Neural cell (in vitro differentiated cells): ENCODE measurements at regions not wholly inside any gene's neighbourhood (a gene's known extent, or its start where the extent isn't known, plus 50 kb on each side); places are given as distances from the start of the nearest gene placed in this dataset.

Experiments used
- H2AFZ ChIP-seq: fragments of 200-600, 300-800 bp; sonication (generic), shearing (Covaris generic); 2 replicates; pipeline ENCODE4 v1.6.0; 2014; ENCODE audit warnings: low read depth, mild to moderate bottlenecking, antibody characterized with exemption, low read length, moderate library complexity
- H3F3A ChIP-seq: fragments of 200-600 bp; shearing (Covaris generic); 2 replicates; pipeline ENCODE4 v1.6.1; 2016; ENCODE audit warnings: mild to moderate bottlenecking, moderate library complexity, mixed read lengths, antibody characterized with exemption, low read length; ENCODE audit not compliant: insufficient read depth, poor library complexity, severe bottlenecking
- H3K27ac ChIP-seq: fragments of 200-600, 300-800 bp; sonication (generic), shearing (Covaris generic); 2 replicates; pipeline ENCODE4 v1.5.1; 2014; ENCODE audit warnings: mild to moderate bottlenecking, low read length, moderate library complexity
- H3K27me3 ChIP-seq: fragments of 300-800, 200-600 bp; sonication (generic), shearing (Covaris generic); 2 replicates; pipeline ENCODE4 v1.6.0; 2014; ENCODE audit warnings: mild to moderate bottlenecking, low read depth, low read length, moderate library complexity; ENCODE audit not compliant: insufficient read depth
- H3K36me3 ChIP-seq: fragments of 300-800, 200-600 bp; sonication (generic), shearing (Covaris generic); 2 replicates; pipeline ENCODE4 v1.5.1; 2014; ENCODE audit warnings: mild to moderate bottlenecking, antibody characterized with exemption, low read length, moderate library complexity; ENCODE audit not compliant: insufficient read depth
- H3K4me2 ChIP-seq: fragments of 300-800, 200-600 bp; sonication (generic), shearing (Covaris generic); 2 replicates; pipeline ENCODE4 v1.6.0; 2014; ENCODE audit warnings: mild to moderate bottlenecking, low read length
- H3K4me3 ChIP-seq: fragments of 300-800, 200-600 bp; sonication (generic), shearing (Covaris generic); 2 replicates; pipeline ENCODE4 v1.5.1; 2014; ENCODE audit warnings: mild to moderate bottlenecking, low read length, moderate library complexity
- H3K79me2 ChIP-seq: fragments of 200-600 bp; shearing (Covaris generic); replicated peaks from 2 replicates; pipeline ENCODE4 v1.6.0; 2014; ENCODE audit warnings: mild to moderate bottlenecking, low read length, moderate library complexity; ENCODE audit not compliant: insufficient read depth
- H3K9ac ChIP-seq: fragments of 300-800, 200-600 bp; sonication (generic), shearing (Covaris generic); 2 replicates; pipeline ENCODE4 v1.6.1; 2016; ENCODE audit warnings: mild to moderate bottlenecking, low read length, mixed read lengths
- H3K9me2 ChIP-seq: fragments of 200-600 bp; shearing (Covaris generic); 2 replicates; pipeline ENCODE4 v1.6.1; 2016; ENCODE audit warnings: mild to moderate bottlenecking, low read length, mixed read lengths; ENCODE audit not compliant: insufficient read depth
- H3K9me3 ChIP-seq: fragments of 200-600, 300-800 bp; sonication (generic), shearing (Covaris generic); 2 replicates; pipeline ENCODE4 v1.6.1; 2016; ENCODE audit warnings: mild to moderate bottlenecking, mixed run types, low read length, moderate library complexity, mixed read lengths
- H4K20me1 ChIP-seq: fragments of 200-600 bp; shearing (Covaris generic); 2 replicates; pipeline ENCODE4 v1.6.1; 2016; ENCODE audit warnings: mild to moderate bottlenecking, mixed run types; ENCODE audit not compliant: insufficient read depth
- EP300 ChIP-seq: fragments of 450-650 bp; conservative IDR thresholded peaks from 2 replicates; pipeline ENCODE4 v1.6.1; 2014; ENCODE audit warnings: antibody characterized with exemption, mild to moderate bottlenecking, moderate library complexity; ENCODE audit not compliant: poor library complexity, severe bottlenecking
- EZH2 ChIP-seq: fragments of 200-600, 300-800 bp; shearing (Covaris generic), sonication (generic); IDR thresholded peaks from 2 replicates; pipeline ENCODE4 v1.6.1; 2014; ENCODE audit warnings: antibody characterized with exemption, low read length, borderline replicate concordance, mild to moderate bottlenecking; ENCODE audit not compliant: insufficient read depth, poor library complexity, severe bottlenecking
- MXI1 ChIP-seq: fragments of 450-650 bp; conservative IDR thresholded peaks from 2 replicates; pipeline ENCODE4 v1.6.1; 2014; ENCODE audit warnings: antibody characterized with exemption, mild to moderate bottlenecking; ENCODE audit not compliant: poor library complexity, severe bottlenecking
- POLR2AphosphoS5 ChIP-seq: IDR thresholded peaks from 2 replicates; pipeline ENCODE4 v1.6.1; 2012
- RAD21 ChIP-seq: fragments of 450-650 bp; conservative IDR thresholded peaks from 2 replicates; pipeline ENCODE4 v1.6.1; 2014; ENCODE audit warnings: antibody characterized with exemption, mild to moderate bottlenecking, moderate library complexity
- SMC3 ChIP-seq: fragments of 450-650 bp; conservative IDR thresholded peaks from 2 replicates; pipeline ENCODE4 v1.6.1; 2014; ENCODE audit warnings: antibody characterized with exemption, mild to moderate bottlenecking, moderate library complexity; ENCODE audit not compliant: poor library complexity
- TAF1 ChIP-seq: IDR thresholded peaks from 2 replicates; pipeline ENCODE4 v1.6.1; 2012; ENCODE audit warnings: low read depth
- TF ChIP-seq, protein P1 (sequence below): IDR thresholded peaks from 2 replicates; pipeline ENCODE4 v1.6.1; 2012; ENCODE audit warnings: borderline replicate concordance
- TF ChIP-seq, protein P2 (sequence below): fragments of 450-650 bp; IDR thresholded peaks from 2 replicates; pipeline ENCODE4 v1.5.1; 2014; ENCODE audit warnings: antibody characterized with exemption, mild to moderate bottlenecking, moderate library complexity; ENCODE audit not compliant: poor library complexity, severe bottlenecking

DNA sequence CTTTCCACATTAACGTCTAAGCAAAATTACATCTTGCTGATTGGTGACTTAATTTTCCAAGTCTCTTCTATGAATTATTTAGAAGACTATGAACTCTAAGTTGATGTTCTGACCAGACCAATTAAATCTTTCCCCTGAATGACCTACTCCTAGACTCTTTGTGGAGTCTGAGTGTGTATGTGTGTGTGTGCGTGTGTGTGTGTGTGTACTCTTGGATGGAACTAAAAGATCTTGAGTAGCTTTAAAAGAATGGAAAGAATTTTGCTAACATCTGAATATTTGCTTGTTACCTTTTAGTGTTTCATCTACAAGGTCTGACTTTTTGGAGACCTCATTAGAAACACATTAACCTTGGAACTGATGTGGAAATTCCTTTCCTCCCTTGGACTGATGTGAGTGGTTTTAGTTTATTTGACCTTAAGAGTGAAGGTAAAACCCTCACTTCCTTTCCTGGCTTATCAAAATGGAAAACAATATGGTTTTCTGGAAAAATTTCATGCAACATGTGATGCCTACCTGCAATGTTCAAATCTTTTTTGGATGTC lies 257.1 kb downstream of the GATA3 start:
- H3K9me2 ChIP-seq: no peaks in the 10 kb centered on the region
- no peak overlapping the region for H2AFZ ChIP-seq
- no peaks in the 10 kb centered on the region for H4K20me1 ChIP-seq
- no peak overlapping the region for H3K4me3 ChIP-seq
- H3F3A ChIP-seq: no peaks in the 10 kb centered on the region
- no peaks in the 10 kb centered on the region for H3K27me3 ChIP-seq
- H3K9me3 ChIP-seq: no peaks in the 10 kb centered on the region
- no peak overlapping the region for H3K27ac ChIP-seq
- TF ChIP-seq MXI1: no peak
- TF ChIP-seq SMC3: no peak
- no peak for TF ChIP-seq POLR2AphosphoS5
- no peak for TF ChIP-seq TAF1
- TF ChIP-seq, protein P1, sequence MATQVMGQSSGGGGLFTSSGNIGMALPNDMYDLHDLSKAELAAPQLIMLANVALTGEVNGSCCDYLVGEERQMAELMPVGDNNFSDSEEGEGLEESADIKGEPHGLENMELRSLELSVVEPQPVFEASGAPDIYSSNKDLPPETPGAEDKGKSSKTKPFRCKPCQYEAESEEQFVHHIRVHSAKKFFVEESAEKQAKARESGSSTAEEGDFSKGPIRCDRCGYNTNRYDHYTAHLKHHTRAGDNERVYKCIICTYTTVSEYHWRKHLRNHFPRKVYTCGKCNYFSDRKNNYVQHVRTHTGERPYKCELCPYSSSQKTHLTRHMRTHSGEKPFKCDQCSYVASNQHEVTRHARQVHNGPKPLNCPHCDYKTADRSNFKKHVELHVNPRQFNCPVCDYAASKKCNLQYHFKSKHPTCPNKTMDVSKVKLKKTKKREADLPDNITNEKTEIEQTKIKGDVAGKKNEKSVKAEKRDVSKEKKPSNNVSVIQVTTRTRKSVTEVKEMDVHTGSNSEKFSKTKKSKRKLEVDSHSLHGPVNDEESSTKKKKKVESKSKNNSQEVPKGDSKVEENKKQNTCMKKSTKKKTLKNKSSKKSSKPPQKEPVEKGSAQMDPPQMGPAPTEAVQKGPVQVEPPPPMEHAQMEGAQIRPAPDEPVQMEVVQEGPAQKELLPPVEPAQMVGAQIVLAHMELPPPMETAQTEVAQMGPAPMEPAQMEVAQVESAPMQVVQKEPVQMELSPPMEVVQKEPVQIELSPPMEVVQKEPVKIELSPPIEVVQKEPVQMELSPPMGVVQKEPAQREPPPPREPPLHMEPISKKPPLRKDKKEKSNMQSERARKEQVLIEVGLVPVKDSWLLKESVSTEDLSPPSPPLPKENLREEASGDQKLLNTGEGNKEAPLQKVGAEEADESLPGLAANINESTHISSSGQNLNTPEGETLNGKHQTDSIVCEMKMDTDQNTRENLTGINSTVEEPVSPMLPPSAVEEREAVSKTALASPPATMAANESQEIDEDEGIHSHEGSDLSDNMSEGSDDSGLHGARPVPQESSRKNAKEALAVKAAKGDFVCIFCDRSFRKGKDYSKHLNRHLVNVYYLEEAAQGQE: no peak
- no peak overlapping the region for H3K4me2 ChIP-seq
- no peaks in the 10 kb centered on the region for H3K36me3 ChIP-seq
- no peaks in the 10 kb centered on the region for H3K79me2 ChIP-seq
- no peak overlapping the region for H3K9ac ChIP-seq

DNA sequence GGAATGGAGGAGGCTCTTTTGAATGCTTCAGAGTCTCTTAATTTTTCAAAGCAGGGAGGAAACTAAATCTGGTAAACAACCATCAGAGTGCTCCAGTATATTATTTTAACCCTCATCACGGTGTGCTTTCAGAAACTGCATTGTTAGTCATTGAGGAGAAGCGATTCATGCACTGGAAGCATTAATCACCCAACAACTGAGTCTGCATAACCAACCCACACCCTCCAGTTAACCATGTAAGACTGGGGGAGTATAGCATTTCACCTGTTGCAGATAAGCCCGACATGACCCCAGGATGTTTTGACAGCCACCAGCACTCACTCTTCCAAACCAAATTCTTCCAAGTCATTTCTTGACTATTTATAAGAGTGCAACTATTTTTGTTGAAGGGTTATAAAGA lies 257.6 kb downstream of the GATA3 start:
- H4K20me1 ChIP-seq: no peaks in the 10 kb centered on the region
- TF ChIP-seq EP300: no peak
- TF ChIP-seq SMC3: no peak
- no peak for TF ChIP-seq POLR2AphosphoS5
- no peak for TF ChIP-seq MXI1
- TF ChIP-seq, protein P2, sequence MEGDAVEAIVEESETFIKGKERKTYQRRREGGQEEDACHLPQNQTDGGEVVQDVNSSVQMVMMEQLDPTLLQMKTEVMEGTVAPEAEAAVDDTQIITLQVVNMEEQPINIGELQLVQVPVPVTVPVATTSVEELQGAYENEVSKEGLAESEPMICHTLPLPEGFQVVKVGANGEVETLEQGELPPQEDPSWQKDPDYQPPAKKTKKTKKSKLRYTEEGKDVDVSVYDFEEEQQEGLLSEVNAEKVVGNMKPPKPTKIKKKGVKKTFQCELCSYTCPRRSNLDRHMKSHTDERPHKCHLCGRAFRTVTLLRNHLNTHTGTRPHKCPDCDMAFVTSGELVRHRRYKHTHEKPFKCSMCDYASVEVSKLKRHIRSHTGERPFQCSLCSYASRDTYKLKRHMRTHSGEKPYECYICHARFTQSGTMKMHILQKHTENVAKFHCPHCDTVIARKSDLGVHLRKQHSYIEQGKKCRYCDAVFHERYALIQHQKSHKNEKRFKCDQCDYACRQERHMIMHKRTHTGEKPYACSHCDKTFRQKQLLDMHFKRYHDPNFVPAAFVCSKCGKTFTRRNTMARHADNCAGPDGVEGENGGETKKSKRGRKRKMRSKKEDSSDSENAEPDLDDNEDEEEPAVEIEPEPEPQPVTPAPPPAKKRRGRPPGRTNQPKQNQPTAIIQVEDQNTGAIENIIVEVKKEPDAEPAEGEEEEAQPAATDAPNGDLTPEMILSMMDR: no peak
- TF ChIP-seq TAF1: no peak
- TF ChIP-seq EZH2: no peak
- TF ChIP-seq RAD21: no peak
- TF ChIP-seq, protein P1: no peak
- H3F3A ChIP-seq: no peaks in the 10 kb centered on the region
- no peak overlapping the region for H3K27ac ChIP-seq
- no peaks in the 10 kb centered on the region for H3K9me2 ChIP-seq
- no peak overlapping the region for H2AFZ ChIP-seq
- no peak overlapping the region for H3K4me2 ChIP-seq
- no peak overlapping the region for H3K4me3 ChIP-seq
- H3K79me2 ChIP-seq: no peaks in the 10 kb centered on the region
- H3K36me3 ChIP-seq: no peaks in the 10 kb centered on the region
- no peaks in the 10 kb centered on the region for H3K9me3 ChIP-seq
- H3K9ac ChIP-seq: no peak overlapping the region
- H3K27me3 ChIP-seq: no peaks in the 10 kb centered on the region
